ENCODE measurements at regions not wholly inside any gene's neighbourhood (a gene's known extent, or its start where the extent isn't known, plus 50 kb on each side); places are given as distances from the start of the nearest gene placed in this dataset.

DNA sequence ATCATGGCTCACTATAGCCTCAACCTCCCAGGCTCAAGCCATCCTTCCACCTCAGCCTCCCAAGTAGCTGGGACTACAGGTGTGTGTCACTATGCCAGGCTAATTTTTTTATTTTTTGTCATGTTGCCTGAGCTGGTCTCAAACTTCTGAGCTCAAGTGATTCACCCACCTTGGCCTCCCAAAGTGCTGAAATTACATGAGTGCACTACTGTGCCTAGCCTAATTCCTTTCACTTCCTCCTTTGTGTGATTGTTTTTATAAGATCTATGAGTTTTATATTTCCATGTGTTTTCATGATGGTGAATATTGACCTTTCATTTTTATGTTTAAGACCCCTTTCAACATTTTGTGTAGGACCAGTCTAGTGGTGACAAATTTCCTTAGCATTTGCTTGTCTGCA is 55.2 kb upstream of the IL12B start:
- no peak for DNase-seq

DNA sequence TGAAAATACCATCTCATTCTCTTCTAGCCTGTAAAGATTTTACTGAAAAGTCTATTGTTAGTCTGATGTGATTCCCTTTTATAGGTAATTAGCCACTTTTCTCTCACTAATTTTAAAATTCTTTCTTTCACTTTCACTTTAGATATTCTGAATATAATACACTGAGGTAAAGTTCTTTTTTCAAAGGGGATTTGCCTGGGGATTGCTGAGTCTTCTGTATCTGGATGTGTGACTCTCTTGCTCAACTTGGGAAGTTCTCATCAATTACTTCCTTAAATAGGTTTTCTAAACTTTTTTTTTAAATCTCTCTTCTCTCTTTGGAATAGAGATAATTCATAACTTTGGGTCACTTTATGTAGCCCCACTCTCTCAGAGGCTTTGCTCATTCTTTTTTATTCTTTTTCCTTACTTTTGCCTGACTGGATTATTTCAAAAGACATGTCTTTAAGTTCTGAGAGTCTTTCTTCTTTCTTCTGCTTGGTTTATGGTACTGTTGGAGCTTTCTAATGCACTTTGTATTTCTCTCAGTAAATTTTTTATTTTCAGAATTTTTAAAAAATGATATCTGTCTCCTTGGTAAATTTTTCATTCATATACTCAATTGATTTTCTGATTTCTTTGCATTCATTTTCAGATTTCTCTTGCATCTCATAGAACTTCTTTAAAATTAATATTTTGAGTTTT is 55.9 kb upstream of the IL12B start:
- no peak for DNase-seq

DNA sequence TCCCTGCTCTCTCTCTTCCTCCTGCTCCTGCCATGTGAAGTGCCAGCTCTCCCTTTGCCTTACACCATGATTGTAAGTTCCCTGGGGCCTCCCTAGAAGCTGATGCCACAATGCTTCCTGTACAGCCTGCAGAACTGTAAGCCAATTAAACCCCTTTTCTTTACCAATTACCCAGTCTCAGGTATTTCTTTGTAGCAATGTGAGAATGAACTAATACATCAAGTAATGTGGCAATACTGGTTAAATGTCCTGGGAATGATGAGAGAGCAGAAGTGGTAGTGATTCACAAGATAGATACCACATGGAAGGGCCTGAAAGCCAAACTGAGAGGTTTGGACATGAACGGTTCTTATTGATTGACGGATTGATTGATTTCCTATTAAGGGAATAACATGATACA is 62.6 kb upstream of the IL12B start:
- no peak for DNase-seq

DNA sequence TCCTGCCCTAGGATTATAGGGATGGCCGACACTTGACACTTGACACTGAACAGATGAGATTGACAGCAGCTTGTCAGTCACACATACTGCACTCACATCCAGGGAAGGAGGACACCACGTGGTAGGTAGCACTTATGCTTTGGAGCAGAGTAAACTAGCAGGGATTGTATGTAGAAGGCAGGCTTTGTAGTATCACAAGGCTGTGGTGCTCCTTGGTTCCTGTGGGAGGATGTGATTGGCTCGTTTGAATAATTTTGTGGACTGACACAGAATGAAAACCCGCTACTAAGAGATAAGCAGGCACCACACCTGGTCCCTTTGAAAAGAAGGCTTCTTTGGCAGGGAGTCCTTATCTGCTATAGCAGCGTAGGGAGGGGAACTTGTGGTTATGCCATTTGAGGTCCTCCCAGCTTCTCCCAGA is 63.6 kb upstream of the IL12B start:
- DNase-seq = no peak

DNA sequence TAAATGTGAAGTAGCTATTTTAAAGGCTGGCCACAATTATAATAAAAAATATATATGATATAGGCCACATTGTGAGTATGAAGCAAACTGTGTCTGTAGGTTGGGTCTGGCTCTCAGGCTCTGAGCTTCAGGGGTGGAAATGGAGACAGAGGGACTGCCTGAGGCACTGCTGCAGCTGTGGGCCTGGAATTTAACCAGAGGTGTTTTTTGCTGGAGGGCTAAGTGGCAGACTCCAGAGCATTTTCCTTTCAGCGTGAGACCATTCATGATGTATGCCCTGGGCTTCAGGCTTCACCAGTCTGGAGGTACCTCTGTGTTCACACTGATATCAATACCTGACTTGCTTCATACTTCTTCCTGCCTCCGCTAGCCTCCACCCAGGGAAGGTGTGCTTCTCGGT is 64.9 kb upstream of the IL12B start:
- no peak for DNase-seq

DNA sequence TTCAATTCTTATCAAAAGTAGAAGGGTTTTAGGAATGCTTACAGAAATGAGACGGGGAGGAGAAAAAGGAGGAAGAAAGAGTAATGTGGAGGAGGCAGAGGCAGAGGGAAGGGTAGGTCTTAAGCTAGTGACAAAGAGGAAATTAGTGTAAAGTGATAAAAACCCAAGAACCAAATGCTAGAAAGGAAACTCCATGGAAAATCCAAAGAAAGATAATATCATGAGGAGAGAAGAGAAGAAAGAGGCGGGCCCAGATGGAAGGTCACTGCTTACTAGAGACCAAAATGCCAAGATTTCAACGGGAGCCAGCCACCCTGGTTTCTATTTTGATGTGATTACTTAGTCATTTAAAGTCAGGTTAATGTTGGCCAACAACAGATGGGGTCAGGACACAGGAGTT is 68.6 kb upstream of the IL12B start:
- DNase-seq = no peak

DNA sequence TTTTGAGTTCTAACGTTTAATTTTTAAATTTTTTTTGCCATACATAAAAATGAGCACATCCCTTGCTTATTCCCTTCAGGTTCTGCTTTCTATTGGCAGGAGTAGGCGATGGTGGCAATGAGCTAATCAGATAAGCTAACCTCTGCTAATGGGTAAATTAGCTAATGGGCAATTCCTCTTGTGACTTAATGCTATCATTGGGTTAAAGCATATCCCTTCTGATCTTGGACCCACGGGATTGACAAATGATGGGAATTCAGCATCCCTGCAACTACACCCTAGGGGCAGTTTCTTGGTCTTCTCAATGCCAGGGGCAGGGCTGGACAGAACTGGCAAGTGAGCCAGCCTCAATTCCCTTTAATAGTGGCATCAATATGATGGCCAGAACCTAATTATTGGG is 70.2 kb upstream of the IL12B start:
- DNase-seq = no peak

DNA sequence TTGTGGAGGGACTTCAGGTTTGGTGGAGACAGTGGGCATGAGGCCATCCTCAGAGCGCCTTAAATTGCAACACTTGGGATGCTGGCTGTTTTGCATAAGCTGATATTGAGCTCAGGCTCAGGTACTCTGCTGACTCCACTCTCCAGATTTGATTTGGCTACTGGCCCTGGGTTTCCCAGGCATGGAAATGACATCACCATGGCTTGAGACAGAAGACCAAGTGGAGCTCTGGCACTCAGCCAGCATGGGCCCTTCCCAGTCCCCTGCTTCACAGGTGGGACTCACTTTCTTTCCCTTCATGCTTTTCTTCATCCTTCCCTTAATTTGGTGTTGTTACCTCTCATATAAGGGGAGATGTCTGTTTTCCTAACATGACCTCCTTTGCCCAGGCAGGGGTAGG is 72.0 kb upstream of the IL12B start:
- no peak for DNase-seq

DNA sequence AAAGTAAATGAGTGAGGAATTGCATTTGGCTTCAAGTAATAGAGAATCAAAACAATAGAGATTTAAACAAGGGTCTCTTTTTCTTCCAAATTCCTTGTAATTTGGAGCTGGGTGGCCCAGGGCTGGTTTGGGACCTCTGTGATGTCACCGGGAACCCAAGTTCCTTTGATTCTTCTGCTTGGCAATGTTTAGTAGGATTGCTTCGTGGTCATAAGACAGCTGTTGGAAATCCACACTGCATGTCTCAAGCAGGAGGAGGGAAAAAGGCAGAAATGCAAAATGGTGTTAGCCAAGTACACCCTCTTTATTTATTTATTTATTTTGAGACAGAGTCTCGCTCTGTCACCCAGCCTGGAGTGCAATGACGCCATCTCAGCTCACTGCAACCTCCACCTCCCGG is 72.6 kb upstream of the IL12B start:
- no peak for DNase-seq

DNA sequence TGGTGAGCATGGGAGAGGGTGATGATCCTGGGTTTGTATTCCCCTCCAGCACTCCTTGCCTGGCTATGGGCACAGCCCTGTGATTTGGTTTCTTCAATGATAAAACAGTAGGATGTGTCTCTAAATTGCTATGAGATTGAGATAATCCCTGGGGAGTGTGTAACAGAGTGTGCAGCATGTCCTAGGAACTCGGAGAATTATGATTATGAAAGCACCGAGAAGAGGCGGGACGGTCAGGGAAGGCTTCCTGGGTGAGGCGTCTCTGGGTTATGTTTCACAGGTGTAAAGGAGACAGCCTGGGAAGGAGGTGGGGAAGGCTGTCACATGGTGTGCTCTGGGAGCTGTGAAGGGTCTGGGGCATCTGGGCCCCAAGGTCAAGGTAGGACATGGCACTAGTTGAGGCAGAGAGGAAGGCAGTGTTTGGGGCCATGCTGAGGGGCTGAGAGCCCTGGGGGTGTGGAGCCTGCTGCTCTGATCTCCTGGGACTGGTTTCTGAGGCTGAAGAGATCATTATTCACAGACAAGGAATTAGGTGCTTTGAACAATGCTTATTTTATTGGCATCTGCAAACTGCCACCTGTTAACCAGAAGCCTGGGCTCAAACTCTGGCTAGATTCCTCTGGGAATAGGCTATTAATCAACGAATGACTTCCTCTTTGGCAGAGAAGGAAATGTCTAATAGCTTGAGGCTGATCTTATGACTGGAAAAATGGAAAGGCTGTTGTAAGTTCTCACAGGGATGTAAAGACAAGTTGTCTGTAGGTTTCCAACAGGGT is 73.8 kb upstream of the IL12B start:
- no peak for DNase-seq

DNA sequence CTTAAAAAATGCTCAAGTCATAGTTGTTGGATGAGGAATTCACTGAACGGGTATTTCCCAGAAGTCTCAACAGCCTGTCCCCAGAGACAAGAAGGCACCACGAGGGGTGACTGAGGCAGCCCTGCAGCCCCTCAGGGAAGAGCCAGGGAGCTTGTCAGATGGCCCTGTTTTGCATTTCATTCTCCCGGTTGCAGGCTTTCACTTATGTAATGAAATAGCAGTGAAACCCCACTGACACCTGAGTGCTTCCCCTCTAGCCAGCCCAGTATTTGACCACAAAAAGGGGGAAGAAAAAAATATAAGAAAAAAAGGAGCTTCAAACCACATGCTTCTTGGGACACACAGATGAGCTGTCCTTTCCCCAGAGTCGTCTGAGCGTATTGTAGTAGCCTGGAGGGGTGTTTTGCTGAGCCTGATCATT is 75.3 kb upstream of the IL12B start:
- no peak for DNase-seq

DNA sequence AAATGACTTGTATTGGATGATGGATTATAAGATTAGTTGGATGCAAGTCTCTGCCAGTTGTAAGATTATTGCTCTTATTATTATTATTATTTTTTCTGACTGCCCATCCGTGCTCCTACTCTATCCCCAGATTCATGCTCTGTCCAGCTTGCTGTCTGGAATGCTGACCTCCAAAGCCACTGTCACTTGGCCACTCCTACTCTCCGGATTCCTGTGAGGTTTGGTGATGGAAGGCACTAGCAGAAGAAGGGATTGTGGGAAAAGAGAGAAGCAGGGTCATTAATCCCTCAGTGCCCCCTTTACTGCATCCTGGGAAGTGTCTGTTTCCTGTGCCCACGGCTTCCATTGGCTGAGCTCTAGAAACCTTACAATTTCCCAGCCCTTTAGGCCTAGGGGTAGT is 76.3 kb upstream of the IL12B start:
- DNase-seq = no peak

DNA sequence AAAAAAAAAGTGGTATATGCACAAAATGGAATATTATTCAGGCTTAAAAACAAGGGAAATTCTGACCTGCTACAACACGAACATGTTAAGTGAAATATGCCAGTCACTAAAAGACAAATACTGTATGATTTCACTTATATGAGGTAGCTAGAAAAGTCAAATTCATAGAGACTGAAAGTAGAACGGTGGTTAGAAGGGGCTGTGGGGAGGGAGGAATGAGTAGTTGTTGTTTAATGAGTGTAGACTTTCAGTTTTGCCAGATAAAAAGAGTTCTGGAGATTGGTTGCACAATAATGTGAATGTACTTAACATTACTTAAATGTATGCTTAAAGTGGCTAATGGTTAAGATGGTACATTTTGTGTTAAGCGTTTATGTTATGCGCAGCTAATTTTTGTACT is 79.5 kb upstream of the IL12B start:
- DNase-seq = no peak

DNA sequence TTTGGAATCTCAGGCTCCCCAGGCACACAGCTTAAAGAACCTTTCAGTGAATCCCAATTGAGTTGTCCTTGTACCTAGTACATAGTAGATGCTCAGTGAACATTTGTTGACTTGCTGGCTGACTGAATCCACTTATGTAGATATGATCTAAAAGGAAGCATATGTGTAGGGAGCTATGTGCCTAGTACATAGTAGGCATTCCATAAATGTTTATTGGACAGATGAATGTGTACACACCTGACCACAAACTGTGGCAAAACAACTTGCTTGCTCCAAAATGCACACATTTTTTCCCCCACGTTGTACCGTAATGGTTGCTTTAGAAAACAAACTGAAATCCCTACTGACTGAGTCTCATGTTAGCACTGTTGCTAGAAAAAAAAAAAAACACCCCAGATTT is 80.2 kb upstream of the IL12B start:
- DNase-seq = no peak

DNA sequence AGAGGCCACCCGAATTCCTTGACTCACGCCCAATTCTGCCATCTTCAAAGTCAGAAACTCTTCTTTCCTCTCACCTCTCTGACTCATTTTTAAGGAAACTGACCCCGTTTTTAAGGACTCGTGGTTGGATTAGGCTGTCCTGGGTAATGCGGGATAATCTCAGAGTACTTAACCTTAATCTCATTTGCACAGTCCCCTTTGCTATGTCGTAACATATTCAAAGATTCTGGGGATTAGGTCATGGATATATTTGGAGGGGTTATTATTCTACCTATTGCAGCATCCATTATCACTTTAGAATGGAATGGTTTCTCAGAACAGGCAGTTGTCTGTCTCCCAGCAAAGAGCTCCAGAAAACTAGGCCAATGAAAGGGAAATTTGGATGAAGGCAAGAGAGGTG is 80.8 kb upstream of the IL12B start:
- DNase-seq = no peak

DNA sequence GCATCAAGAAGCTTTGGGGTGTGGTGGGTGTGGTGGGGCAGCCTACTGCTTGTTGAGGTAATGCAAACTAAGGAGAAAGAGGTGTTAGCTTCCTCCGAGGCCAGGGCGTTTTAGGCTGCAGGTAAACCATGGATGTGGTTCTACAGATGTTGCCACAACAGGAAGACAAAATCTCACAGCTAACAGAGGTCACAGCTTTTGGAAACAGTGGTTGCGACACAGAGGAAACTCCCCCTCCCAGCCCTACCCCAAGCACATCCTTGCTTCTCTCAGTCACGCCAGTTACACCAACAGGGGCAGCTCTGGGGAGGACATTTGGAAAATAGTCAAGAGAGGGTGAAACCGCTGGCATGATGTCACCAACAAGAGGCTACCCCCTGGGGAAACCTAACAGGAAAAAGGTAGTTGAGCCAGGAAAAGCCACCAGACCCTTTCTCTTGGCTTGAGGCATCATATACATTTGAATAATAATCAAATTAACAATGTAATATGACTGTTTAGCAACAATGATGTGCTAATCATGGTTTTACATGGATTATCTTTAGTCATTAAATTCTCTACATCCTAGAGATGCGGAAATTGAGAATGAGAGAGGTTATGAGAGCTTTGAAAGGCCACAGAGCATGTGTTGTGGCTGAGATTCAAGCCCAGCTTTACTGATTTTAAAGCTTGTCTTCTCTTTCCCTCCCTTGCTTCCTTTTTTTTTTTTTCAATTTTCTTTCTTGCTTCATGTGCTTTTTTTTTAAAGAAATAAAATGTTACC is 82.2 kb upstream of the IL12B start:
- DNase-seq = peak; percentile 59

DNA sequence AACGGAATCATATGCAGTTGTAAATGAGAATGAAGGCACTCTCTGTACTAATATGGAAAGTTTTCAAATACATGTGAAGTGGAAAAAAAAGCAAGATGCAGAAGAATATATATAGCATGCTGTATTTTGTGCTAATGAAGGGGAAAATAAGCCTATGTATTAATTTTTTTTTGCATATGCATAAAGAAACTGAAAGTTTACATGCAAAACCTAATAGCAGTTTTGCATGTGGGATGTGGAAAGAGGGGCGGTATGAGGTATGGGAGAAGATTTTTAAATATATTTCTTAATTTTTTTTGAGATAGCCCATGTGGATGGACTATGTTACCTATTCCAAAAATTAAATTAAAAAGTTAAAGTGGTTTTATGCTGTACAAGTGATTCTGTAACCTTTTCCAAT is 83.7 kb upstream of the IL12B start:
- DNase-seq = no peak

DNA sequence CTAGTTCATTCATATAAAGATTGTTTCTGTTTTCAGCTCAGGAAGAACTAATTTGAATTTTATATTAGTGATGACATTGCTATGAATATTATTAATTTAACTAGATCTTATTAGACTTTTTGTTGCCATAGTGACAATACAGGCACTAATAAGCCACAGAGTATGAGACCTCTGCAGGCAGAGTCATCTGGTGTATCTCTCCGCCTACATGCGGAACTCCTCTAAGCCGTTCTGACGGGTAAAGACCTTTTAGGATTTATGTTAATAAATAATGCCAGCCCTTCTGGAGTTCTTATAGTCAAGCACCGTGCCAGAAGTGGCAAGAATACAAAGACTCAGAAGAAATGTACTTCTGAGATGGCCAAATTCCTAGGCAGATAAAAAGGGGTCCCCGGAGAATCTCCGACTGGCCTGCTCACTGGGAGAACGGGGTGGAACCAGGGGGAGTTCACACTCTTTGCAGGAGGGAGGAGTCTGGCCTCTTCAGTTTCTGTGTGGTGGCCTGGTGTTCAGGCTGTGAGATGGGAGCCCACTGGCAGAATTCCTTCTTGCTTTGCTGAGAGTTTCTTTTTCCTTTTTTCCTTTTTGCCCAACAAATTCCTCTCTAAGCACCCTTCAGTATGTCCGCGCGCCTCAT is 85.1 kb upstream of the IL12B start:
- DNase-seq = no peak

DNA sequence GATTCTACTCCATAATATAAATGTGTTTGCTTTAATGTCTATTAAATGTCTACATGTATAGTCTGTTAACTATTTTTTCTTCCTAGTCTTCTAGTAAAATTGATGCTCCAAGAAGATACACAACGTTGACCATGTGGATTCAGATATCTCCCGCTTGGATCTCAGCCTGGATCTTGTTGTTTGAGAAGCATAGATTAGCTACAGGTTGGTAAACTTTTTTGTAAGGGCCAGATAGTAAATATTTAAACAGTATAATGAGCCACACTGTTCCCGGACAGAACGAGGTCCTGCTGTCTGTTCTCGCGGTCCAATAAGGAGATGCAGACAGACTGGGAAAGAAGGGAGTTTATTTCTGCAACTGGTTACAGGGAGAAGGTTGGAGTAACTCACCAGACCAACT is 86.2 kb upstream of the IL12B start:
- DNase-seq = no peak

DNA sequence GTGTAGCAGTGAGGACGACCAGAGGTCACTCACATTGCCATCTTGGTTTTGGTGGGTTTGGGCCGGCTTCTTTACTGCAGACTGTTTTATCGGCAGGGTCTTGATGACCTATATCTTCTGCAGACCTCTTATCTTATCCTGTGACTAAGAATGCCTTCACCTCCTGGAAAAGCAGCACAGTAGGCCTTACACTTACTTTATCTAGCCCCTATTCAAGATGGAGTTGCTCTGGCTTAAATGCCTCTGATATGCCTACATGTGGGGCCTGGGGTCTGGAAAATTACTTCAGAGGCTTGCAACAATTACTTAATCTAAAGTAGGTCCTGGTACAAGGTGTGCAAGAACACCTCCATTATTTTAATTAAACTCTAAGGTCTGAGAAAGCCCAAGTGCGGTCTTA is 86.9 kb upstream of the IL12B start:
- DNase-seq = no peak

DNA sequence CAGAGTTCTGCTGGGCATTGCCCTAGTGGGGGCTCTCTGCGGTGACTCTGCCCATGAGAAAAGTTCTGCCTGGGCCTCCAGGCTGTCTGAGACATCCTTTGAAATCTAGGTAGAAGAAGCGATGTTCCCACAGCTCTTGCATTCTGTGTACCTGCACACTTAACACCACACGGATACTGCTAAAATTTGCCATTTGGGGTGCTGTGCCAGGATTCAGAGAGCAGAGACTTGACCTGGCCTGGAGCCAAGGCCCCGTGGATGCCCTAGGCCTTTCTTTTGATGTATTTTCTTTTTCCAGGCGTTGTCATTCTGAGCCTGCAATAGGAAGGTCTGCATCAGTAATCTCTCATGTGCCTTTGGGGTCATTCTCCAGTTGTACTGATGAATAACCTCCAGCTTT is 89.3 kb upstream of the IL12B start:
- DNase-seq = no peak

DNA sequence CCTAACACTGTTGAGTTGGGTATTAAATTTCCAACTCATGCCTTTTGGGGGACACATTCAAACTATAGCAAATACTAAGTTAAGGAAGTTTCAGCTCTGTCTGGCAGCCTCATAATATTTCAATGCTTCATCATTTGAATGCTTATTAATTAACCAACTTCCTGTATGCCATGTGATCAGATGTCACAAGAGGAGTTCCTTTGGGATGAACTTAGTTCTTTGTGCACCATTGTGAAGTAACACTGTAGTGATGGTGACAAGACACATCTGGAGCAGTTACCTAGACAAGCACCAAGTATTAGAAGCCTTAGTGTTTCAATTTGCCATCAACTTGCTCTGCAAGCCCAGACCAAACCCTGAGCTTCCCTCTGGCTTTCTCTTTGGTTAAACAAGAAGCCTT is 90.7 kb upstream of the IL12B start:
- no peak for DNase-seq

DNA sequence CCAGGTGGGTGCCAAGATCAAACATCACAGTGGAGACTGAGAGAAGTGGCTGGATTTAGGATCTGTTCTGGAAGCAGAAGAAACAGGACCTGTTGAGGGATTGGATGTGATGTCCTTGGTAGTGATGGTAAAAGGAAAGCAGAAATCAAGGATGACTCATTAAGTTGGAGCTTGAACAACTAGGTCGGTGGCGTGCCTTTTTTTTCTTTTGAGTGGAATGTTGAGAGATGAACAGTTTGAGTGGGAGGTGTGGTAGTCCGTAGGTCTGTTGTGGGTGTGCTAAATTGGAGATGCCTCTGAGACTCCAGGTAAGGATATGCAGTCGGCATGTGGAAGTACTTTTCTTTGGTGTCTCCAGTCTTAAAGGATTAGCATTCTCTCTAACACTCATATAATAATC is 92.1 kb upstream of the IL12B start:
- DNase-seq = no peak

DNA sequence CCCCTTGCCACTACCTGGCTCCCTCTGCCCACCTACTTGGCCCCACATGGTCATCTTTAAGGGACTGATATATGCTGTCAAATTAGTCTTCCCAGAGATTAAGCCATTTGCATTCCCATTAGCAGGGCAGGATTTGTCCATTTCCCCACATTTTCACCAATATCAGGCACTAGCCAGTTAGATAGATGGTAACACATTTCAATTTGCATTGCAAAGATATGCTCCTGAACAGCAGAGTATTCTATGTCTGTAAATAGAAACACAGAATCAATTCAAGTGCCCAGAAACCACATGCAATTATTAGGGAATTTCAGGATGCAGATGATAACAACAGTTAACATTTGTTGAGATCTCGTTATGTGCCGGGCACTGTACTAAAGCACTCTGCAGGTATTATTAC is 92.6 kb upstream of the IL12B start:
- DNase-seq = no peak

All from activated CD4-positive, alpha-beta T cell treated with anti-CD3 and anti-CD28 coated beads, Interleukin-2, amount 50 U/mL, for 1 hour (primary cell).